IMR-90 (cell line): ENCODE measurements at regions not wholly inside any gene's neighbourhood (a gene's known extent, or its start where the extent isn't known, plus 50 kb on each side); places are given as distances from the start of the nearest gene placed in this dataset.

Experiments
- ATAC-seq: fragments of 200-7000 bp; cut with Tn5 transposase; 2 replicates; pipeline ENCODE4 v1.9.1; 2020; ENCODE audit warnings: low read depth, mild to moderate bottlenecking, moderate library complexity
- BruUV-seq: library from RNA; stranded (reverse); fragments of 400-500 nt; replicated peaks from 2 replicates; lab custom pipeline; 2021; lab: Mats Ljungman, UMichigan
- CTCF ChIA-PET: fragments of 300-600 bp; formaldehyde crosslinking; extraction: SDS; loops from one replicate; lab custom pipeline; 2021; ENCODE audit warnings: antibody characterized with exemption; lab: Yijun Ruan, JAX
- POLR2A ChIA-PET: fragments of 300-600 bp; sonication (Branson Sonifier 250); formaldehyde crosslinking; loops from one replicate; lab custom pipeline; 2022; ENCODE audit warnings: antibody characterized with exemption; ENCODE audit not compliant: unreplicated experiment; lab: Charles Lee
- DNase-seq: peaks from one replicate; pipeline ENCODE4 v3.0.0; 2013
- H2AFZ ChIP-seq: replicated peaks from 2 replicates; pipeline ENCODE3; 2013; ENCODE audit warnings: low read length, mild to moderate bottlenecking; ENCODE audit not compliant: poor library complexity
- H2AK5ac ChIP-seq: 2 replicates; pipeline ENCODE4 v1.6.1; 2013; ENCODE audit warnings: low read depth, low read length, inconsistent platforms
- H2AK9ac ChIP-seq: replicated peaks from 2 replicates; pipeline ENCODE3; 2013; ENCODE audit warnings: mild to moderate bottlenecking, low read depth, low read length, moderate library complexity; ENCODE audit not compliant: poor library complexity
- H2BK120ac ChIP-seq: 2 replicates; pipeline ENCODE4 v1.6.1; 2013; ENCODE audit warnings: low read depth, low read length, inconsistent platforms
- H2BK15ac ChIP-seq: 3 replicates; pipeline ENCODE4 v1.6.1; 2013; ENCODE audit warnings: low read depth, low read length, inconsistent platforms
- H2BK20ac ChIP-seq: 2 replicates; pipeline ENCODE4 v1.6.1; 2013; ENCODE audit warnings: low read depth, mild to moderate bottlenecking, inconsistent platforms, low read length, moderate library complexity
- H2BK5ac ChIP-seq: 2 replicates; pipeline ENCODE4 v1.6.1; 2013; ENCODE audit warnings: mild to moderate bottlenecking, low read depth, low read length, inconsistent platforms; ENCODE audit not compliant: poor library complexity, severe bottlenecking
- H3K14ac ChIP-seq: replicated peaks from 2 replicates; pipeline ENCODE4 v1.6.1; 2013; ENCODE audit warnings: low read depth, low read length, inconsistent platforms
- H3K18ac ChIP-seq: 2 replicates; pipeline ENCODE4 v1.6.1; 2013; ENCODE audit warnings: low read depth, low read length, control low read depth
- H3K23ac ChIP-seq: 2 replicates; pipeline ENCODE4 v1.6.1; 2013; ENCODE audit warnings: low read depth, low read length, inconsistent platforms
- H3K27ac ChIP-seq: 2 replicates; pipeline ENCODE4 v1.5.1; 2013; ENCODE audit warnings: mild to moderate bottlenecking, control low read depth, low read length; ENCODE audit not compliant: insufficient read depth
- H3K27me3 ChIP-seq: 2 replicates; pipeline ENCODE4 v1.6.1; 2013; ENCODE audit warnings: low read length; ENCODE audit not compliant: control insufficient read depth, insufficient read depth
- H3K36me3 ChIP-seq: 2 replicates; pipeline ENCODE4 v1.6.1; 2013; ENCODE audit warnings: low read length, mixed read lengths; ENCODE audit not compliant: control insufficient read depth, insufficient read depth
- H3K4ac ChIP-seq: 2 replicates; pipeline ENCODE4 v1.6.1; 2013; ENCODE audit warnings: low read depth, low read length, inconsistent platforms
- H3K4me1 ChIP-seq: 2 replicates; pipeline ENCODE4 v1.6.1; 2013; ENCODE audit warnings: low read length, mixed read lengths; ENCODE audit not compliant: control insufficient read depth, insufficient read depth
- H3K4me2 ChIP-seq: 2 replicates; pipeline ENCODE4 v1.6.1; 2013; ENCODE audit warnings: low read depth, mild to moderate bottlenecking, control low read depth, low read length, moderate library complexity
- H3K4me3 ChIP-seq: 2 replicates; pipeline ENCODE4 v1.5.1; 2013; ENCODE audit warnings: low read depth, mild to moderate bottlenecking, control low read depth, low read length, moderate library complexity; ENCODE audit not compliant: insufficient read depth
- H3K56ac ChIP-seq: 2 replicates; pipeline ENCODE4 v1.6.1; 2013; ENCODE audit warnings: low read length, inconsistent platforms; ENCODE audit not compliant: insufficient read depth; ENCODE audit errors: extremely low read depth
- H3K79me1 ChIP-seq, 2 experiments: 2 replicates each; pipeline ENCODE4 v1.6.1; 2013; ENCODE audit warnings: low read length in 2 of 2, inconsistent platforms in 1 of 2, low read depth in 1 of 2
- H3K9ac ChIP-seq: 2 replicates; pipeline ENCODE4 v1.6.1; 2013; ENCODE audit warnings: low read depth, low read length, control low read depth
- H3K9me1 ChIP-seq: 2 replicates; pipeline ENCODE4 v1.6.1; 2013; ENCODE audit warnings: low read length, inconsistent platforms; ENCODE audit not compliant: insufficient read depth
- H3K9me3 ChIP-seq: 2 replicates; pipeline ENCODE4 v1.6.1; 2013; ENCODE audit warnings: low read length; ENCODE audit not compliant: control insufficient read depth, insufficient read depth
- H4K20me1 ChIP-seq: 2 replicates; pipeline ENCODE4 v1.6.1; 2013; ENCODE audit warnings: low read length, inconsistent platforms; ENCODE audit not compliant: insufficient read depth
- H4K5ac ChIP-seq: 2 replicates; pipeline ENCODE4 v1.6.1; 2013; ENCODE audit warnings: mild to moderate bottlenecking, low read depth, low read length, control low read depth
- H4K8ac ChIP-seq, 2 experiments: 2 replicates each; pipeline ENCODE4 v1.6.1; 2013; ENCODE audit warnings: low read depth in 2 of 2, low read length in 2 of 2, control low read depth in 1 of 2, inconsistent platforms in 1 of 2
- H4K91ac ChIP-seq: 2 replicates; pipeline ENCODE4 v1.6.1; 2013; ENCODE audit warnings: low read depth, low read length, inconsistent platforms; ENCODE audit not compliant: insufficient read depth
- BHLHE40 ChIP-seq: fragments of 150-350 bp; IDR thresholded peaks from 2 replicates; pipeline ENCODE4 v1.6.1; 2016; ENCODE audit warnings: mild to moderate bottlenecking, low read depth, low read length
- CHD1 ChIP-seq: IDR thresholded peaks from 2 replicates; pipeline ENCODE4 v1.6.1; 2012; ENCODE audit warnings: low read depth, low read length, improper control_type of control experiment
- CTCF ChIP-seq: conservative IDR thresholded peaks from 2 replicates; pipeline ENCODE4 v1.5.1; 2012; ENCODE audit warnings: mild to moderate bottlenecking, low read depth, low read length, improper control_type of control experiment
- ELK1 ChIP-seq: fragments of 150-350 bp; IDR thresholded peaks from 2 replicates; pipeline ENCODE4 v1.6.1; 2016; ENCODE audit warnings: low read depth, mild to moderate bottlenecking, low read length, moderate library complexity, borderline replicate concordance
- FOS ChIP-seq: fragments of 150-350 bp; IDR thresholded peaks from 2 replicates; pipeline ENCODE4 v1.6.1; 2016; ENCODE audit warnings: low read depth, low read length
- MAFK ChIP-seq: IDR thresholded peaks from 2 replicates; pipeline ENCODE4 v1.6.1; 2012; ENCODE audit warnings: low read depth, low read length, improper control_type of control experiment
- MAZ ChIP-seq: IDR thresholded peaks from 2 replicates; pipeline ENCODE4 v1.6.1; 2012; ENCODE audit warnings: low read depth, mild to moderate bottlenecking, low read length, improper control_type of control experiment, moderate library complexity, borderline replicate concordance
- POLR2A ChIP-seq: IDR thresholded peaks from 2 replicates; pipeline ENCODE4 v1.6.1; 2012; ENCODE audit warnings: mild to moderate bottlenecking, low read depth, low read length
- RCOR1 ChIP-seq: IDR thresholded peaks from 2 replicates; pipeline ENCODE4 v1.6.1; 2012; ENCODE audit warnings: mild to moderate bottlenecking, low read length, improper control_type of control experiment; ENCODE audit not compliant: insufficient replicate concordance
- RFX5 ChIP-seq: IDR thresholded peaks from 2 replicates; pipeline ENCODE4 v1.8.0; 2012; ENCODE audit warnings: low read depth, mild to moderate bottlenecking, low read length, moderate library complexity
- SMC3 ChIP-seq: fragments of 150-350 bp; IDR thresholded peaks from 2 replicates; pipeline ENCODE4 v1.6.1; 2016; ENCODE audit warnings: low read depth, mild to moderate bottlenecking, antibody characterized with exemption, low read length, moderate library complexity
- WGBS, 2 experiments: methylation state at CpG; one replicate each; pipeline versions ENCODE4 v1.1.5 to v1.1.7; 2013; ENCODE audit warnings: missing lambda C conversion rate in 2 of 2; ENCODE audit not compliant: insufficient read length in 1 of 2; ENCODE audit errors: extremely low coverage in 2 of 2; 5-methylcytosine and 5-hydroxymethylcytosine counted together
- dilution Hi-C: fragments of 300-500 bp; cut with HindIII; formaldehyde crosslinking; loops from one replicate; pipeline ENCODE4 v1.14.3; 2018; ENCODE audit warnings: low sequenced_read_pairs; ENCODE audit not compliant: unreplicated experiment
- in situ Hi-C: fragments of 300-500 bp; cut with MboI; formaldehyde crosslinking; loops from 3 replicates; pipeline ENCODE4 v1.14.3; 2019; ENCODE audit warnings: low sequenced_read_pairs, inconsistent platforms, mixed read lengths
- intact Hi-C: fragments of 100-400 bp; cut with micrococcal nuclease; formaldehyde crosslinking; loops from 2 replicates; pipeline ENCODE4 v1.10.0; 2022
- TF ChIP-seq, protein P1 (sequence below): fragments of 150-350 bp; IDR thresholded peaks from 2 replicates; pipeline ENCODE4 v1.6.1; 2017; ENCODE audit warnings: mild to moderate bottlenecking, antibody characterized with exemption, low read length, low read depth

- Histone ChIP-seq H3K18ac (no peak overlapping the region), H2BK15ac (no peak overlapping the region), H3K27me3 (no peaks in the 10 kb centered on the region), H4K5ac (no peak overlapping the region), H3K9ac (no peak overlapping the region), H2AFZ (no peak overlapping the region), H4K91ac (no peak overlapping the region), H3K4me2 (no peak overlapping the region), H3K56ac (no peak overlapping the region), H3K79me1 (no peaks in the 10 kb centered on the region), H4K8ac (no peak overlapping the region), H3K23ac (no peak overlapping the region), H3K36me3 (no peaks in the 10 kb centered on the region), H2BK20ac (no peak overlapping the region), H2BK120ac (no peak overlapping the region), H3K4ac (no peak overlapping the region), H3K4me1 (no peaks in the 10 kb centered on the region), H2BK5ac (no peak overlapping the region), H3K27ac (no peak overlapping the region), H4K20me1 (no peaks in the 10 kb centered on the region), H3K4me3 (no peak overlapping the region), H3K9me3 (no peaks in the 10 kb centered on the region), H3K9me1 (no peaks in the 10 kb centered on the region), H3K14ac (no peak overlapping the region), H2AK5ac (no peak overlapping the region), H2AK9ac (no peak overlapping the region)
- ChIA-PET CTCF (no interaction called here), POLR2A (no interaction called here)
- WGBS, 2 experiments: no CpG with 5 or more reads among the region's 1 CpG
- dilution Hi-C loops: no loop called here
- intact Hi-C loops: no loop called here
- ATAC-seq (no peak), DNase-seq (no peak)
- TF ChIP-seq MAFK: no peak
- no peak for TF ChIP-seq FOS
- TF ChIP-seq CTCF: no peak
- TF ChIP-seq, protein P1, sequence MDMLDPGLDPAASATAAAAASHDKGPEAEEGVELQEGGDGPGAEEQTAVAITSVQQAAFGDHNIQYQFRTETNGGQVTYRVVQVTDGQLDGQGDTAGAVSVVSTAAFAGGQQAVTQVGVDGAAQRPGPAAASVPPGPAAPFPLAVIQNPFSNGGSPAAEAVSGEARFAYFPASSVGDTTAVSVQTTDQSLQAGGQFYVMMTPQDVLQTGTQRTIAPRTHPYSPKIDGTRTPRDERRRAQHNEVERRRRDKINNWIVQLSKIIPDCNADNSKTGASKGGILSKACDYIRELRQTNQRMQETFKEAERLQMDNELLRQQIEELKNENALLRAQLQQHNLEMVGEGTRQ: no peak
- no peak for TF ChIP-seq ELK1
- TF ChIP-seq SMC3: no peak
- TF ChIP-seq RCOR1: no peak
- TF ChIP-seq MAZ: no peak
- TF ChIP-seq CHD1: no peak
- no peak for TF ChIP-seq POLR2A
- no peak for TF ChIP-seq RFX5
- TF ChIP-seq BHLHE40: no peak
- BruUV-seq: no TSS peak
- in situ Hi-C loops: no loop called here
Measured at GRCh38 chr1:168876830-168877229, 147.8 kb upstream of the DPT start.
